ENCODE measurements at regions not wholly inside any gene's neighbourhood (a gene's known extent, or its start where the extent isn't known, plus 50 kb on each side); places are given as distances from the start of the nearest gene placed in this dataset.
A peak's percentile ranks its signal among the peaks of the same experiment; 100 is the strongest.

DNA sequence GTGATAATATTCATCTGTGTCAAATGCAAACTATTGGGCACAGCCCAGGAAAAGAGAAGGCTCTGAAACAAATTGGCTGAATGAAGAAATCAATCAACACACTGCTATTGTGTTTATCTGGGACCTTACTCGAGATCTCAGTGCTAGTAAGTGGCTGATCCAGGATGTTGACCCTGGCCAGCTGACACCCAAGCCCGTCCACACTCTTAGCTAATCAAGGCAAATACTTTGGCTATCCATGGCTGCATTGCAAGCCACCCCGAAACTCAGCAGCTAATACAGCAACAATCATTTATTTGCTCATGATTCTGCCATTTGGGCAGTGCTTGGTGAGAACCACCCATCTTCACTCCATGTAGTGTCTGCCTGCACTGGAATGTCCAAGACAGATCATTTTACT lies 74.1 kb upstream of the UBE3A start:
- Histone ChIP-seq H2AK5ac (ENCODE audit: low read length) (no peak overlapping the region), H3K79me2 (ENCODE audit: control insufficient read depth, insufficient read depth, low read length) (no peaks in the 10 kb centered on the region), H2BK120ac (ENCODE audit: low read depth, low read length) (no peak overlapping the region), H3K4me3 (ENCODE audit: low read length) (no peak overlapping the region), H3K27ac (ENCODE audit: low read depth, low read length) (no peak overlapping the region), H3K4me2 (ENCODE audit: low read length) (no peak overlapping the region), H3K18ac (ENCODE audit: low read length) (no peak overlapping the region), H3K23ac (ENCODE audit: low read length) (no peak overlapping the region), H3K56ac (ENCODE audit: low read length) (no peak overlapping the region), H2BK5ac (ENCODE audit: low read length) (no peak overlapping the region), H3K79me1 (ENCODE audit: low read length) (no peaks in the 10 kb centered on the region), H3K36me3 (ENCODE audit: control insufficient read depth, insufficient read depth, low read length) (no peaks in the 10 kb centered on the region), H4K8ac (ENCODE audit: low read depth, low read length) (no peak overlapping the region), H3K27me3 (ENCODE audit: insufficient read depth, low read length, poor library complexity) (no peaks in the 10 kb centered on the region), H3K9ac (ENCODE audit: low read length) (no peak overlapping the region), H3K4ac (ENCODE audit: low read depth, low read length) (no peak overlapping the region), H2BK15ac (replicated peaks; ENCODE audit: low read depth) (no peak overlapping the region), H4K5ac (ENCODE audit: low read length) (no peak overlapping the region), H3K4me1 (ENCODE audit: control insufficient read depth, low read depth, low read length) (no peaks in the 10 kb centered on the region)
- DNase-seq, result no peak
- WGBS (ENCODE audit: extremely low coverage, insufficient coverage, low lambda C conversion rate), result no CpG with 5 or more reads among the region's 3 CpGs

DNA sequence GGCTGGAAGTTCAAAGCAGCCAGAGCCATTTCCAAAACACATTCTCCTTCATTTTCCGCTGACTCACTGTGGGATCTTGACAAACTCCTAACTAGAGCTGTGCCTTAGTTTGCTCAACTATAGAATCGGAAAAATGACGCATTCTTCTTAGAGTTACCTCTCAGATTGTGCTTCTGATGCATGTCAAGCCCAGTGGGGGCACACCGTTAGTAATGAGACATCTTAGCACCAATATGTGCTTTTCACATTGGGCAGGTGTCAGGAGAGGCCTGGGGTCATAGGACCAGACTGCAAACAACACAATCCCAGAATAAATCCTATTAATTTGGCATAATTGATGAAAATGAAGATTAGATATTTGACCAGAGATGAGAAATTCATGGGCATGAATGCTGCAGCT lies 71.3 kb upstream of the UBE3A start:
- no peak overlapping the region for H3K18ac ChIP-seq (ENCODE audit: low read length)
- H3K56ac ChIP-seq (ENCODE audit: low read length), result no peak overlapping the region
- H3K23ac ChIP-seq (ENCODE audit: low read length), result no peak overlapping the region
- no peak overlapping the region for H2BK120ac ChIP-seq (ENCODE audit: low read depth, low read length)
- H2BK15ac ChIP-seq (replicated peaks; ENCODE audit: low read depth), result no peak overlapping the region
- no peaks in the 10 kb centered on the region for H3K4me1 ChIP-seq (ENCODE audit: control insufficient read depth, low read depth, low read length)
- H3K27ac ChIP-seq (ENCODE audit: low read depth, low read length), result no peak overlapping the region
- no peak overlapping the region for H3K4ac ChIP-seq (ENCODE audit: low read depth, low read length)
- H2BK5ac ChIP-seq (ENCODE audit: low read length), result no peak overlapping the region
- no peak for DNase-seq
- H2AK5ac ChIP-seq (ENCODE audit: low read length), result no peak overlapping the region
- no CpG with 5 or more reads among the region's 4 CpGs for WGBS (ENCODE audit: extremely low coverage, insufficient coverage, low lambda C conversion rate)
- no peak overlapping the region for H3K4me3 ChIP-seq (ENCODE audit: low read length)
- no peaks in the 10 kb centered on the region for H3K27me3 ChIP-seq (ENCODE audit: insufficient read depth, low read length, poor library complexity)
- H3K9ac ChIP-seq (ENCODE audit: low read length), result no peak overlapping the region
- no peaks in the 10 kb centered on the region for H3K79me2 ChIP-seq (ENCODE audit: control insufficient read depth, insufficient read depth, low read length)
- no peaks in the 10 kb centered on the region for H3K79me1 ChIP-seq (ENCODE audit: low read length)
- no peak overlapping the region for H3K4me2 ChIP-seq (ENCODE audit: low read length)
- H4K5ac ChIP-seq (ENCODE audit: low read length), result no peak overlapping the region
- H3K36me3 ChIP-seq (ENCODE audit: control insufficient read depth, insufficient read depth, low read length), result no peaks in the 10 kb centered on the region
- H4K8ac ChIP-seq (ENCODE audit: low read depth, low read length), result no peak overlapping the region

DNA sequence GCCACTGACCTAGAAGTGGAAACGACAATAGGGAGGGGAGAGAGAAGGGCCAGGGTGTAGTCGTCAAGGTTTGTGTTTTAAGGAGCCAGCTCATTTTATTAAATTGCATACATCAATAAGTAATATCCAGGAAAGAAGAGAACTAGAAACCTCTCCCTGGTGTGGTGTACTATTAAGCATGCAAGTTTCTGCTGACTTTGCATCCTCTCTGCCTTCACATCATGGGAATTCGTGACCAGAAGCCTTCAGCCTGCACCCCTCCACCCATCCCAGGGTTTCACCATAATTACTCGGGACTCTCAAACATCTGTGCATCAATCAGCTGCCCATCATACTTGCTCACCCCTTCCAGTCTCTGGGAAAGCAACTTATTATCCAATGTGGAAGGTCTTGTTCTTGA lies 70.9 kb upstream of the UBE3A start:
- no peak overlapping the region for H3K9ac ChIP-seq (ENCODE audit: low read length)
- no peak overlapping the region for H2BK5ac ChIP-seq (ENCODE audit: low read length)
- no peak overlapping the region for H4K5ac ChIP-seq (ENCODE audit: low read length)
- H3K79me1 ChIP-seq (ENCODE audit: low read length), result no peaks in the 10 kb centered on the region
- H3K4me2 ChIP-seq (ENCODE audit: low read length), result no peak overlapping the region
- H3K23ac ChIP-seq (ENCODE audit: low read length), result no peak overlapping the region
- no peak overlapping the region for H2BK15ac ChIP-seq (replicated peaks; ENCODE audit: low read depth)
- WGBS (ENCODE audit: extremely low coverage, insufficient coverage, low lambda C conversion rate), result no CpG with 5 or more reads among the region's 4 CpGs
- no peaks in the 10 kb centered on the region for H3K4me1 ChIP-seq (ENCODE audit: control insufficient read depth, low read depth, low read length)
- H3K18ac ChIP-seq (ENCODE audit: low read length), result no peak overlapping the region
- no peak overlapping the region for H3K27ac ChIP-seq (ENCODE audit: low read depth, low read length)
- H3K56ac ChIP-seq (ENCODE audit: low read length), result no peak overlapping the region
- no peaks in the 10 kb centered on the region for H3K36me3 ChIP-seq (ENCODE audit: control insufficient read depth, insufficient read depth, low read length)
- H3K27me3 ChIP-seq (ENCODE audit: insufficient read depth, low read length, poor library complexity), result no peaks in the 10 kb centered on the region
- no peak overlapping the region for H3K4me3 ChIP-seq (ENCODE audit: low read length)
- no peak overlapping the region for H2BK120ac ChIP-seq (ENCODE audit: low read depth, low read length)
- no peak overlapping the region for H4K8ac ChIP-seq (ENCODE audit: low read depth, low read length)
- H2AK5ac ChIP-seq (ENCODE audit: low read length), result no peak overlapping the region
- no peak for DNase-seq
- no peak overlapping the region for H3K4ac ChIP-seq (ENCODE audit: low read depth, low read length)
- H3K79me2 ChIP-seq (ENCODE audit: control insufficient read depth, insufficient read depth, low read length), result no peaks in the 10 kb centered on the region

DNA sequence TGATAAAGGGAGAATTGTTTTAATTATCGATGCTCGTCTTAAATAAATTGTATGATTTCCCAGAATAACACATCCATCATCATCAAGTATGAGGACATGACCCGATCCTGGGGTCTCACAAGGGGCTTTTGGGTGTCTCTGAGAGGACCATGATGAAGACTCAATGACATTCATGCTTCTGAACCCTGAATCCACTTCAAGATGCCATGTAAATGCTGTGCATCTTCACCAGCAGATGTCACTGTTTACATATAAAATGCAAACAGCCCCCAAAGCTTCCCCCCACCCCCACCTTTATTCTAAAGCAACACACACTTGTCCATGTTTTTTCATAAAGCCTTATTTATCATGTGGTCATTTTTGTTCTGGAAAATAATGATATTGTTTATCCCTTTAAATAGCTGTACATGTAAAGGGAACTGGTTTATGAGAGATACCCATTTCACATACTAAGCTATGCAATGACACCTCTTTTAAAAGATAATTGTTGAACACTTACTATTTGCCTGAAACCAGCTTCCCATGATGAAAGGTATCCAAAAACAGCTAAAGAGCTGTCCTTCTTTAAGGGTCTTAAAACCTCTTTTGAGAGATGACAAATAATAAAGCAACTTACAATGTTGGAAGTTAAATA lies 69.7 kb upstream of the UBE3A start:
- H3K4me2 ChIP-seq (ENCODE audit: low read length), result no peak overlapping the region
- no peaks in the 10 kb centered on the region for H3K79me1 ChIP-seq (ENCODE audit: low read length)
- no CpG with 5 or more reads among the region's 3 CpGs for WGBS (ENCODE audit: extremely low coverage, insufficient coverage, low lambda C conversion rate)
- H3K18ac ChIP-seq (ENCODE audit: low read length), result no peak overlapping the region
- no peaks in the 10 kb centered on the region for H3K79me2 ChIP-seq (ENCODE audit: control insufficient read depth, insufficient read depth, low read length)
- no peak overlapping the region for H2BK15ac ChIP-seq (replicated peaks; ENCODE audit: low read depth)
- H3K36me3 ChIP-seq (ENCODE audit: control insufficient read depth, insufficient read depth, low read length), result no peaks in the 10 kb centered on the region
- H4K5ac ChIP-seq (ENCODE audit: low read length), result no peak overlapping the region
- H2BK5ac ChIP-seq (ENCODE audit: low read length), result no peak overlapping the region
- H4K8ac ChIP-seq (ENCODE audit: low read depth, low read length), result no peak overlapping the region
- no peaks in the 10 kb centered on the region for H3K4me1 ChIP-seq (ENCODE audit: control insufficient read depth, low read depth, low read length)
- no peak overlapping the region for H3K9ac ChIP-seq (ENCODE audit: low read length)
- no peaks in the 10 kb centered on the region for H3K27me3 ChIP-seq (ENCODE audit: insufficient read depth, low read length, poor library complexity)
- no peak overlapping the region for H3K4me3 ChIP-seq (ENCODE audit: low read length)
- H3K56ac ChIP-seq (ENCODE audit: low read length), result no peak overlapping the region
- H2BK120ac ChIP-seq (ENCODE audit: low read depth, low read length), result no peak overlapping the region
- peak; percentile 57 for DNase-seq
- no peak overlapping the region for H3K4ac ChIP-seq (ENCODE audit: low read depth, low read length)
- H2AK5ac ChIP-seq (ENCODE audit: low read length), result no peak overlapping the region
- H3K27ac ChIP-seq (ENCODE audit: low read depth, low read length), result no peak overlapping the region
- no peak overlapping the region for H3K23ac ChIP-seq (ENCODE audit: low read length)

DNA sequence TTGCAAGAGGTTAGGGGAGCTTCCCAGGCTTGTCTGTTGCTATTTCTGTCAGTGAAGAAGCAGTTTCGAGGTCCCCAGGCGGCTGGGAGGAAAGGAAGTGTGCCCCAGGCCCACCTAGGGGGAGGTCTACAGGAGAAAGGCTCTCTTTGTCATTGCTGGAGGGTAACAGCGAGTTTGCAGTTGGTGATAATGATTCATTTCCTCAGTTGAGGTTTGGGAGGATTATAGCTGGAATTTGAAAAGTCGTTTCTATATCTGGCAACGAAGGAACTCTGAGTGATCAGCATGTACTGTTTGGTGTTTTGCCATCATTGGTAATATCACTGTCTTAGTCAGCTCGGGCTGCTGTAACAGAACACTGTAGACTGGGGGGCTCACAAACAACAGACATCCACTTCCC lies 65.5 kb upstream of the UBE3A start:
- no peak overlapping the region for H2BK120ac ChIP-seq (ENCODE audit: low read depth, low read length)
- H3K27me3 ChIP-seq (ENCODE audit: insufficient read depth, low read length, poor library complexity), result no peaks in the 10 kb centered on the region
- H3K27ac ChIP-seq (ENCODE audit: low read depth, low read length), result no peak overlapping the region
- no peak overlapping the region for H3K4ac ChIP-seq (ENCODE audit: low read depth, low read length)
- H3K9ac ChIP-seq (ENCODE audit: low read length), result no peak overlapping the region
- no peak overlapping the region for H2AK5ac ChIP-seq (ENCODE audit: low read length)
- no CpG with 5 or more reads among the region's 6 CpGs for WGBS (ENCODE audit: extremely low coverage, insufficient coverage, low lambda C conversion rate)
- H4K8ac ChIP-seq (ENCODE audit: low read depth, low read length), result no peak overlapping the region
- DNase-seq, result no peak
- no peak overlapping the region for H3K23ac ChIP-seq (ENCODE audit: low read length)
- H3K4me2 ChIP-seq (ENCODE audit: low read length), result no peak overlapping the region
- no peak overlapping the region for H3K56ac ChIP-seq (ENCODE audit: low read length)
- H3K79me2 ChIP-seq (ENCODE audit: control insufficient read depth, insufficient read depth, low read length), result no peaks in the 10 kb centered on the region
- no peaks in the 10 kb centered on the region for H3K4me1 ChIP-seq (ENCODE audit: control insufficient read depth, low read depth, low read length)
- H3K18ac ChIP-seq (ENCODE audit: low read length), result no peak overlapping the region
- H2BK5ac ChIP-seq (ENCODE audit: low read length), result no peak overlapping the region
- no peak overlapping the region for H3K4me3 ChIP-seq (ENCODE audit: low read length)
- H3K79me1 ChIP-seq (ENCODE audit: low read length), result no peaks in the 10 kb centered on the region
- no peaks in the 10 kb centered on the region for H3K36me3 ChIP-seq (ENCODE audit: control insufficient read depth, insufficient read depth, low read length)
- no peak overlapping the region for H2BK15ac ChIP-seq (replicated peaks; ENCODE audit: low read depth)
- no peak overlapping the region for H4K5ac ChIP-seq (ENCODE audit: low read length)

DNA sequence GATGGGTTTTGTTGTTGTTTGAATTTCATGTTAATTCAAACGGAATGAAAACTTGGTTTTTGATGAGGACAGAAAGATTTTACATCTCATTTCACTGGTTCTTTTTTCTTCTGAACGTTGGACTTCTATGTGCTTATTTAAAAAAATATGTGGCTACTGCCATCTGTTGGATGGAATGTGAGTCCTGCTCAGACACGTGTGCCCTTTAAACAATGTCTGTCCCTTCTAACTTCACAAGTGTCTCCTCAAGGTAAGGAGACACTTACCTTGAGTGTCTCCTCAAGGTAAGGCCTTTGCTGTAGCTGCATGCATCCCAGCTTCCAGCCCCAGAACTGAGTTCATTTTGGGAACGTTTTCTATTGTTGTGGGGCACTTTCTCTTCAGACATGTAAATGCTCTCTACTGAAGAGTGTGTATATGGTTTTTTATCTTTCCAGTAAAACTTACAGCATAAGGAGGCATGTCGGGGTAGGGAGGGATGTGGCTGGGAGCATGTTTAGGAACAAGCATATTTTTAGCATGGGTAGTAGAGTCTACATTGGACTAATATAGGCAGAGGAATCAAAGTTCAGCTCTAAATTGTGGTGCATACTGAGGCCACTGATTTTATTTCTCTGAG lies 63.1 kb upstream of the UBE3A start:
- no peak overlapping the region for H3K4ac ChIP-seq (ENCODE audit: low read depth, low read length)
- no peaks in the 10 kb centered on the region for H3K36me3 ChIP-seq (ENCODE audit: control insufficient read depth, insufficient read depth, low read length)
- no peak overlapping the region for H2BK5ac ChIP-seq (ENCODE audit: low read length)
- no peak overlapping the region for H2BK120ac ChIP-seq (ENCODE audit: low read depth, low read length)
- H3K27ac ChIP-seq (ENCODE audit: low read depth, low read length), result no peak overlapping the region
- no peak overlapping the region for H3K4me2 ChIP-seq (ENCODE audit: low read length)
- no peak overlapping the region for H3K4me3 ChIP-seq (ENCODE audit: low read length)
- no peaks in the 10 kb centered on the region for H3K79me1 ChIP-seq (ENCODE audit: low read length)
- no peak overlapping the region for H3K18ac ChIP-seq (ENCODE audit: low read length)
- no peaks in the 10 kb centered on the region for H3K79me2 ChIP-seq (ENCODE audit: control insufficient read depth, insufficient read depth, low read length)
- no peaks in the 10 kb centered on the region for H3K27me3 ChIP-seq (ENCODE audit: insufficient read depth, low read length, poor library complexity)
- WGBS (ENCODE audit: extremely low coverage, insufficient coverage, low lambda C conversion rate), result no CpG with 5 or more reads among the region's 5 CpGs
- no peak overlapping the region for H3K56ac ChIP-seq (ENCODE audit: low read length)
- peak; percentile 83 for DNase-seq
- no peak overlapping the region for H4K5ac ChIP-seq (ENCODE audit: low read length)
- H4K8ac ChIP-seq (ENCODE audit: low read depth, low read length), result no peak overlapping the region
- H3K9ac ChIP-seq (ENCODE audit: low read length), result no peak overlapping the region
- no peaks in the 10 kb centered on the region for H3K4me1 ChIP-seq (ENCODE audit: control insufficient read depth, low read depth, low read length)
- no peak overlapping the region for H2BK15ac ChIP-seq (replicated peaks; ENCODE audit: low read depth)
- H3K23ac ChIP-seq (ENCODE audit: low read length), result no peak overlapping the region
- no peak overlapping the region for H2AK5ac ChIP-seq (ENCODE audit: low read length)

All from mesendoderm (in vitro differentiated cells).